ENCODE measurements at regions not wholly inside any gene's neighbourhood (a gene's known extent, or its start where the extent isn't known, plus 50 kb on each side); places are given as distances from the start of the nearest gene placed in this dataset.

- POLR2A ChIA-PET = no interaction called here
- CTCF ChIA-PET = no interaction called here
- no peak for TF ChIP-seq SP1 (IDR thresholded peaks at IDR 0.05)
- TF ChIP-seq SUZ12 (IDR thresholded peaks at IDR 0.05) = no peak
- TF ChIP-seq ARNT (IDR thresholded peaks at IDR 0.05) = no peak
- no peak for TF ChIP-seq FOXK2 (IDR thresholded peaks at IDR 0.05)
- no peak for TF ChIP-seq FOXM1 (IDR thresholded peaks at IDR 0.05; ENCODE audit: borderline replicate concordance)
- no peak for TF ChIP-seq CTBP1 (IDR thresholded peaks at IDR 0.05; ENCODE audit: borderline replicate concordance)
- no peak for TF ChIP-seq L3MBTL2 (conservative IDR thresholded peaks at IDR 0.05)
- no peak for TF ChIP-seq ELF4 (IDR thresholded peaks at IDR 0.05)
- TF ChIP-seq HDGF (IDR thresholded peaks at IDR 0.05; ENCODE audit: borderline replicate concordance) = no peak
- no peak for TF ChIP-seq BHLHE40 (IDR thresholded peaks at IDR 0.05; ENCODE audit: borderline replicate concordance)
- no peak for DNase-seq (ENCODE audit: extremely low spot score)
These were observed 439.3 kb upstream of the FLRT2 start for GRCh38 chr14:85090681-85091080.

GRCh38 chr14:85093631-85094330 is 436.2 kb upstream of the FLRT2 start:
- ChIA-PET CTCF (no interaction called here), POLR2A (no interaction called here)
- TF ChIP-seq PKNOX1 (IDR thresholded peaks at IDR 0.05) (no peak), TARDBP (IDR thresholded peaks at IDR 0.05) (no peak), BHLHE40 (IDR thresholded peaks at IDR 0.05; ENCODE audit: borderline replicate concordance) (no peak), CTBP1 (IDR thresholded peaks at IDR 0.05; ENCODE audit: borderline replicate concordance) (no peak), L3MBTL2 (conservative IDR thresholded peaks at IDR 0.05) (no peak), SP1 (IDR thresholded peaks at IDR 0.05) (no peak), NFRKB (IDR thresholded peaks at IDR 0.05) (no peak), ARNT (IDR thresholded peaks at IDR 0.05) (no peak), FOXM1 (IDR thresholded peaks at IDR 0.05; ENCODE audit: borderline replicate concordance) (no peak), LEF1 (IDR thresholded peaks at IDR 0.05; ENCODE audit: borderline replicate concordance) (no peak), ELF4 (IDR thresholded peaks at IDR 0.05) (no peak), SUZ12 (IDR thresholded peaks at IDR 0.05) (no peak), FOXK2 (IDR thresholded peaks at IDR 0.05) (no peak), HDGF (IDR thresholded peaks at IDR 0.05; ENCODE audit: borderline replicate concordance) (no peak), FOXA1 (IDR thresholded peaks at IDR 0.05) (no peak), ZNF384 (IDR thresholded peaks at IDR 0.05) (no peak)
- DNase-seq (ENCODE audit: extremely low spot score) = no peak

GRCh38 chr14:85102591-85102990 is 427.4 kb upstream of the FLRT2 start:
- ChIA-PET CTCF (no interaction called here), POLR2A (no interaction called here)
- no peak for TF ChIP-seq TARDBP (IDR thresholded peaks at IDR 0.05)
- TF ChIP-seq BHLHE40 (IDR thresholded peaks at IDR 0.05; ENCODE audit: borderline replicate concordance) = no peak
- TF ChIP-seq NFRKB (IDR thresholded peaks at IDR 0.05) = no peak
- no peak for DNase-seq (ENCODE audit: extremely low spot score)

GRCh38 chr14:85106506-85106905 is 423.4 kb upstream of the FLRT2 start:
- ChIA-PET CTCF (no interaction called here), POLR2A (no interaction called here)
- no peak for TF ChIP-seq NFRKB (IDR thresholded peaks at IDR 0.05)
- no peak for TF ChIP-seq FOXM1 (IDR thresholded peaks at IDR 0.05; ENCODE audit: borderline replicate concordance)
- TF ChIP-seq BHLHE40 (IDR thresholded peaks at IDR 0.05; ENCODE audit: borderline replicate concordance) = no peak
- no peak for TF ChIP-seq ELF4 (IDR thresholded peaks at IDR 0.05)
- TF ChIP-seq FOXA1 (IDR thresholded peaks at IDR 0.05) = no peak
- TF ChIP-seq SUZ12 (IDR thresholded peaks at IDR 0.05) = no peak
- no peak for TF ChIP-seq LEF1 (IDR thresholded peaks at IDR 0.05; ENCODE audit: borderline replicate concordance)
- no peak for DNase-seq (ENCODE audit: extremely low spot score)

- no peak for DNase-seq (ENCODE audit: extremely low spot score)
- POLR2A ChIA-PET = no interaction called here
- CTCF ChIA-PET = no interaction called here
- no peak for TF ChIP-seq FOXM1 (IDR thresholded peaks at IDR 0.05; ENCODE audit: borderline replicate concordance)
- TF ChIP-seq LEF1 (IDR thresholded peaks at IDR 0.05; ENCODE audit: borderline replicate concordance) = no peak
- TF ChIP-seq SUZ12 (IDR thresholded peaks at IDR 0.05) = no peak
- TF ChIP-seq ARNT (IDR thresholded peaks at IDR 0.05) = no peak
- no peak for TF ChIP-seq CTBP1 (IDR thresholded peaks at IDR 0.05; ENCODE audit: borderline replicate concordance)
- no peak for TF ChIP-seq FOXA1 (IDR thresholded peaks at IDR 0.05)
- no peak for TF ChIP-seq SP1 (IDR thresholded peaks at IDR 0.05)
- TF ChIP-seq L3MBTL2 (conservative IDR thresholded peaks at IDR 0.05) = no peak
- TF ChIP-seq ELF4 (IDR thresholded peaks at IDR 0.05) = no peak
- no peak for TF ChIP-seq FOXK2 (IDR thresholded peaks at IDR 0.05)
These were observed 417.2 kb upstream of the FLRT2 start for GRCh38 chr14:85112762-85113161.

GRCh38 chr14:85115921-85116320 is 414.0 kb upstream of the FLRT2 start:
- POLR2A ChIA-PET = no interaction called here
- no peak for TF ChIP-seq FOXA1 (IDR thresholded peaks at IDR 0.05)
- TF ChIP-seq TARDBP (IDR thresholded peaks at IDR 0.05) = no peak
- no peak for TF ChIP-seq FOXM1 (IDR thresholded peaks at IDR 0.05; ENCODE audit: borderline replicate concordance)
- no peak for TF ChIP-seq ARNT (IDR thresholded peaks at IDR 0.05)
- CTCF ChIA-PET = no interaction called here
- no peak for DNase-seq (ENCODE audit: extremely low spot score)

- TF ChIP-seq FOXK2 (IDR thresholded peaks at IDR 0.05) (no peak), FOXM1 (IDR thresholded peaks at IDR 0.05; ENCODE audit: borderline replicate concordance) (no peak)
- CTCF ChIA-PET = no interaction called here
- no peak for DNase-seq (ENCODE audit: extremely low spot score)
- POLR2A ChIA-PET = no interaction called here
These were observed 411.7 kb upstream of the FLRT2 start for GRCh38 chr14:85118274-85118673.

GRCh38 chr14:85122690-85123089 is 407.3 kb upstream of the FLRT2 start:
- ChIA-PET POLR2A (no interaction called here), CTCF (no interaction called here)
- no peak for TF ChIP-seq L3MBTL2 (conservative IDR thresholded peaks at IDR 0.05)
- TF ChIP-seq ZNF384 (IDR thresholded peaks at IDR 0.05) = no peak
- no peak for TF ChIP-seq LEF1 (IDR thresholded peaks at IDR 0.05; ENCODE audit: borderline replicate concordance)
- no peak for TF ChIP-seq TARDBP (IDR thresholded peaks at IDR 0.05)
- TF ChIP-seq SUZ12 (IDR thresholded peaks at IDR 0.05) = no peak
- no peak for TF ChIP-seq ARNT (IDR thresholded peaks at IDR 0.05)
- no peak for TF ChIP-seq FOXM1 (IDR thresholded peaks at IDR 0.05; ENCODE audit: borderline replicate concordance)
- no peak for TF ChIP-seq PKNOX1 (IDR thresholded peaks at IDR 0.05)
- TF ChIP-seq BHLHE40 (IDR thresholded peaks at IDR 0.05; ENCODE audit: borderline replicate concordance) = no peak
- TF ChIP-seq CTBP1 (IDR thresholded peaks at IDR 0.05; ENCODE audit: borderline replicate concordance) = no peak
- TF ChIP-seq FOXA1 (IDR thresholded peaks at IDR 0.05) = no peak
- no peak for TF ChIP-seq FOXK2 (IDR thresholded peaks at IDR 0.05)
- TF ChIP-seq NFRKB (IDR thresholded peaks at IDR 0.05) = no peak
- TF ChIP-seq ELF4 (IDR thresholded peaks at IDR 0.05) = no peak
- TF ChIP-seq SP1 (IDR thresholded peaks at IDR 0.05) = no peak
- TF ChIP-seq HDGF (IDR thresholded peaks at IDR 0.05; ENCODE audit: borderline replicate concordance) = no peak
- no peak for DNase-seq (ENCODE audit: extremely low spot score)
